ENCODE measurements at regions not wholly inside any gene's neighbourhood (a gene's known extent, or its start where the extent isn't known, plus 50 kb on each side); places are given as distances from the start of the nearest gene placed in this dataset.
A peak's percentile ranks its signal among the peaks of the same experiment; 100 is the strongest.

GRCh38 chr9:108039493-108039892, 549.9 kb upstream of the KLF4 start:
- TF ChIP-seq SIN3A (IDR thresholded peaks at IDR 0.05; ENCODE audit: low read depth) (no peak), ZNF274 (IDR thresholded peaks at IDR 0.05; ENCODE audit: low read depth, low read length) (no peak), CEBPB (IDR thresholded peaks at IDR 0.05; ENCODE audit: low read depth) (peak; percentile 62), RAD21 (IDR thresholded peaks at IDR 0.05; ENCODE audit: low read depth) (no peak), SRF (IDR thresholded peaks at IDR 0.05; ENCODE audit: low read depth) (no peak), POLR2A (IDR thresholded peaks at IDR 0.05; ENCODE audit: borderline replicate concordance, extremely low read depth, insufficient read depth, insufficient read length) (no peak), TCF7L2 (IDR thresholded peaks at IDR 0.05; ENCODE audit: borderline replicate concordance, extremely low read depth, insufficient read depth, insufficient read length) (no peak)
- TF ChIP-seq, protein P1, sequence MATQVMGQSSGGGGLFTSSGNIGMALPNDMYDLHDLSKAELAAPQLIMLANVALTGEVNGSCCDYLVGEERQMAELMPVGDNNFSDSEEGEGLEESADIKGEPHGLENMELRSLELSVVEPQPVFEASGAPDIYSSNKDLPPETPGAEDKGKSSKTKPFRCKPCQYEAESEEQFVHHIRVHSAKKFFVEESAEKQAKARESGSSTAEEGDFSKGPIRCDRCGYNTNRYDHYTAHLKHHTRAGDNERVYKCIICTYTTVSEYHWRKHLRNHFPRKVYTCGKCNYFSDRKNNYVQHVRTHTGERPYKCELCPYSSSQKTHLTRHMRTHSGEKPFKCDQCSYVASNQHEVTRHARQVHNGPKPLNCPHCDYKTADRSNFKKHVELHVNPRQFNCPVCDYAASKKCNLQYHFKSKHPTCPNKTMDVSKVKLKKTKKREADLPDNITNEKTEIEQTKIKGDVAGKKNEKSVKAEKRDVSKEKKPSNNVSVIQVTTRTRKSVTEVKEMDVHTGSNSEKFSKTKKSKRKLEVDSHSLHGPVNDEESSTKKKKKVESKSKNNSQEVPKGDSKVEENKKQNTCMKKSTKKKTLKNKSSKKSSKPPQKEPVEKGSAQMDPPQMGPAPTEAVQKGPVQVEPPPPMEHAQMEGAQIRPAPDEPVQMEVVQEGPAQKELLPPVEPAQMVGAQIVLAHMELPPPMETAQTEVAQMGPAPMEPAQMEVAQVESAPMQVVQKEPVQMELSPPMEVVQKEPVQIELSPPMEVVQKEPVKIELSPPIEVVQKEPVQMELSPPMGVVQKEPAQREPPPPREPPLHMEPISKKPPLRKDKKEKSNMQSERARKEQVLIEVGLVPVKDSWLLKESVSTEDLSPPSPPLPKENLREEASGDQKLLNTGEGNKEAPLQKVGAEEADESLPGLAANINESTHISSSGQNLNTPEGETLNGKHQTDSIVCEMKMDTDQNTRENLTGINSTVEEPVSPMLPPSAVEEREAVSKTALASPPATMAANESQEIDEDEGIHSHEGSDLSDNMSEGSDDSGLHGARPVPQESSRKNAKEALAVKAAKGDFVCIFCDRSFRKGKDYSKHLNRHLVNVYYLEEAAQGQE (IDR thresholded peaks at IDR 0.05; ENCODE audit: low read depth) = no peak
- Histone ChIP-seq H3K4me1 (ENCODE audit: control insufficient read depth in 1 of 2, insufficient read depth in 2 of 2, low read length in 2 of 2) (peaks cover 0 to 37% of the 10 kb centered on the region in 2 experiments; a peak in 2 of 4 replicates), H3K9ac (ENCODE audit: low read length) (no peak overlapping the region), H2AFZ (ENCODE audit: low read depth, low read length, poor library complexity, severe bottlenecking) (no peak overlapping the region), H3K79me2 (ENCODE audit: insufficient read depth, low read length) (no peaks in the 10 kb centered on the region), H3K36me3 (ENCODE audit: control insufficient read depth in 1 of 2, insufficient read depth in 2 of 2, low read length in 2 of 2) (0 out of 4 replicates have a peak, but pooled peaks cover 0 to 7% of the 10 kb centered on the region in 2 experiments), H3K27ac (ENCODE audit: low read depth, low read length) (no peak overlapping the region), H3K27me3 (ENCODE audit: insufficient read depth, low read length) (no peaks in the 10 kb centered on the region), H4K20me1 (ENCODE audit: insufficient read depth) (no peaks in the 10 kb centered on the region), H3K4me3 (replicated peaks in 1 of 2; ENCODE audit: low read depth in 1 of 2, low read length in 2 of 2) (no peak overlapping the region), H3K9me2 (ENCODE audit: insufficient read depth) (no peaks in the 10 kb centered on the region), H3K9me3 (ENCODE audit: control insufficient read depth in 1 of 2, insufficient read depth in 1 of 2, low read depth in 1 of 2, low read length in 2 of 2) (peaks cover 0 to 8% of the 10 kb centered on the region in 2 experiments; a peak in 1 of 4 replicates), H3K4me2 (ENCODE audit: low read length) (no peak overlapping the region)
- no TSS peak for BruUV-seq (replicated peaks)
- ChIA-PET RAD21 (ENCODE audit: low non-redundant PET in 1 of 2, low total read pairs in 2 of 2, uncharacterized antibody in 2 of 2, unreplicated experiment in 2 of 2) (no interaction called here), CTCF (no interaction called here), POLR2A (no interaction called here)
- no peak for DNase-seq (ENCODE audit: low read depth, low spot score)
- ATAC-seq = no peak
- intact Hi-C loops (cut with micrococcal nuclease) = no loop called here

All from HCT116 (cell line).